Liver (tissue), 6 donors: ENCODE measurements at regions not wholly inside any gene's neighbourhood (a gene's known extent, or its start where the extent isn't known, plus 50 kb on each side); places are given as distances from the start of the nearest gene placed in this dataset.
"Not testable (repeated sequence)": the region's sequence is repeated elsewhere in the genome, so short reads cannot be mapped to it uniquely, and the experiment has no call there.

Source experiments
- DNase-seq: peaks from one replicate; pipeline ENCODE4 v3.0.0-alpha.2; 2017; ENCODE audit warnings: low spot score
- H3K27ac ChIP-seq, 2 donors: one replicate each; pipeline ENCODE4 v1.7.0; 2013; ENCODE audit warnings: inconsistent platforms in 2 of 2, low read length in 2 of 2, control low read depth in 1 of 2, low read depth in 1 of 2, mild to moderate bottlenecking in 1 of 2
- H3K27me3 ChIP-seq, 4 donors: one replicate each; pipeline versions ENCODE4 v1.6.1 to v1.7.0; 2013; ENCODE audit warnings: low read length in 3 of 4, inconsistent platforms in 1 of 4, mild to moderate bottlenecking in 1 of 4, moderate library complexity in 1 of 4; ENCODE audit not compliant: control insufficient read depth in 4 of 4, insufficient read depth in 4 of 4
- H3K36me3 ChIP-seq, 4 donors: one replicate each; pipeline versions ENCODE4 v1.6.1 to v1.7.0; 2013; ENCODE audit warnings: low read length in 3 of 4, mild to moderate bottlenecking in 3 of 4, low read depth in 1 of 4, moderate library complexity in 1 of 4; ENCODE audit not compliant: control insufficient read depth in 4 of 4, insufficient read depth in 3 of 4
- H3K4me1 ChIP-seq, 4 donors: one replicate each; pipeline versions ENCODE4 v1.6.1 to v1.7.0; 2013; ENCODE audit warnings: low read length in 3 of 4, mild to moderate bottlenecking in 3 of 4, moderate library complexity in 1 of 4; ENCODE audit not compliant: control insufficient read depth in 4 of 4, insufficient read depth in 4 of 4
- H3K4me3 ChIP-seq, 3 donors: one replicate each; pipeline versions ENCODE4 v1.6.1 to v1.7.0; 2013; ENCODE audit warnings: low read length in 3 of 3, control low read depth in 1 of 3, low read depth in 1 of 3, mild to moderate bottlenecking in 1 of 3
- H3K9ac ChIP-seq, 2 donors: one replicate each; pipeline ENCODE4 v1.7.0; 2013; ENCODE audit warnings: low read length in 2 of 2, mild to moderate bottlenecking in 2 of 2, moderate library complexity in 2 of 2, control low read depth in 1 of 2, low read depth in 1 of 2
- H3K9me3 ChIP-seq, 4 donors: one replicate each; pipeline versions ENCODE4 v1.6.1 to v1.7.0; 2013; ENCODE audit warnings: low read length in 3 of 4; ENCODE audit not compliant: control insufficient read depth in 4 of 4
- WGBS: extraction: QIAGEN DNeasy Blood & Tissue Kit; methylation state at CpG from one replicate; pipeline ENCODE4 v1.1.7; 2013; 5-methylcytosine and 5-hydroxymethylcytosine counted together
- donor health status: healthy.
- donor health status: healthy.
- donor health status: healthy.

DNA sequence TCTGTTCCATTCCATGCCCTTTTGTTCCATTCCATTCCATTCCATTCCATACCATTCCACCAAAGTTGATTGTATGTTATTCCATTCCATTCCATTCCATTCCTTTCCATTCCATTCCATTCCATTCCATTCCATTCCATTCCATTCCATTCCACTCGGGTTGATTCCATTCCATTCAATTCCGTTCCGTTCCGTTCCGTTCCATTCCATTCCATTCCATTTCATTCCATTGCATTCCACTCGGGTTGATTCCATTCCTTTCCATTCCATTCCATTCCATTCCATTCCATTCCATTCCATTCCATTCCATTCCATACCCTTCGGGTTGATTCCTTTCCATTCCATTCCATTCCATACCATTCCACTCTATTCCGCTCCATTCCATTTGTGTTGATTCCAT lies 143.8 kb downstream of the CWH43 start:
- H3K9me3 ChIP-seq, H3K9ac ChIP-seq, H3K4me1 ChIP-seq, H3K36me3 ChIP-seq, H3K4me3 ChIP-seq, DNase-seq, H3K27ac ChIP-seq, H3K27me3 ChIP-seq: not testable (repeated sequence)
- 30% methylated on average over 6 of the region's 8 CpGs for WGBS

DNA sequence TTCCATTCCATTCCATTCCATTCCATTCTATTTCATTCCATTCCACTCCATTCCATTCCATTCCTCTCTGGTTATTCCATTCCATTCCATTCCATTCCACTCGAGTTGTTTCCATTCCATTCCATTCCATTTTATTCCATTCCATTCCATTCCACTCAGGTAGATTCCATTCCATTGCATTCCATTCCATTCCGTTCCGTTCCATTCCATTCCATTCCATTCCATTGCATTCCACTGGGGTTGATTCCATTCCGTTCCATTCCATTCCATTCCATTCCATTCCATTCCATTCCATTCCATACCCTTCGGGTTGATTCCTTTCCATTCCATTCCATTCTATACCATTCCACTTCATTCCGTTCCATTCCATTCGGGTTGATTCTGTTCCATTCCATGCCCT lies 144.6 kb downstream of the CWH43 start:
- not testable (repeated sequence) for H3K27ac ChIP-seq, H3K4me3 ChIP-seq, H3K4me1 ChIP-seq, H3K9ac ChIP-seq, H3K27me3 ChIP-seq, H3K9me3 ChIP-seq, H3K36me3 ChIP-seq, DNase-seq
- 0% methylated on average over 2 of the region's 7 CpGs for WGBS

DNA sequence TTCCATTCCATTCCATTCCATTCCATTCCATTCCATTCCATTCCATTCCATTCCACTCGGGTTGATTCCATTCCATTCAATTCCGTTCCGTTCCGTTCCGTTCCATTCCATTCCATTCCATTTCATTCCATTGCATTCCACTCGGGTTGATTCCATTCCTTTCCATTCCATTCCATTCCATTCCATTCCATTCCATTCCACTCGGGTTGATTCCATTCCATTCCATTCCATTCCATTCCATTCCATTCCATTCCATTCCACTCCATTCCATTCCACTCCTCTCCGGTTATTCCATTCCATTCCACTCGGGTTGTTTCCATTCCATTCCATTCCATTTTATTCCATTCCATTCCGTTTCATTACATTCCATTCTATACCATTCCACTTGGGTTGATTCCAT lies 151.0 kb downstream of the CWH43 start:
- H3K36me3 ChIP-seq, H3K4me1 ChIP-seq, H3K9ac ChIP-seq, H3K27me3 ChIP-seq, H3K4me3 ChIP-seq, DNase-seq, H3K9me3 ChIP-seq, H3K27ac ChIP-seq: not testable (repeated sequence)
- 62% methylated on average over 4 of the region's 10 CpGs for WGBS

DNA sequence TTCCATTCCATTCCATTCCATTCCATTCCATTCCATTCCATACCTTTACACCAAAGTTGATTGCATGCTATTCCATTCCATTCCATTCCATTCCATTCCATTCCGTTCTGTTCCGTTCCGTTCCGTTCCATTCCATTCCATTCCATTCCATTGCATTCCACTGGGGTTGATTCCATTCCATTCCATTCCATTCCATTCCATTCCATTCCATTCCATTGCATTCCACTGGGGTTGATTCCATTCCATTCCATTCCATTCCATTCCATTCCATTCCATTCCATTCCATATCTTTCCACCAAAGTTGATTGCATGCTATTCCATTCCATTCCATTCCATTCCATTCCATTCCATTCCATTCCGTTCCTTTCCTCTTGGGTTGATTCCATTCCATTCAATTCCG lies 151.9 kb downstream of the CWH43 start:
- not testable (repeated sequence) for H3K36me3 ChIP-seq, H3K27ac ChIP-seq, H3K4me1 ChIP-seq, H3K9me3 ChIP-seq, H3K27me3 ChIP-seq, H3K4me3 ChIP-seq, H3K9ac ChIP-seq, DNase-seq
- WGBS, result 25% methylated on average over 6 of the region's 6 CpGs

DNA sequence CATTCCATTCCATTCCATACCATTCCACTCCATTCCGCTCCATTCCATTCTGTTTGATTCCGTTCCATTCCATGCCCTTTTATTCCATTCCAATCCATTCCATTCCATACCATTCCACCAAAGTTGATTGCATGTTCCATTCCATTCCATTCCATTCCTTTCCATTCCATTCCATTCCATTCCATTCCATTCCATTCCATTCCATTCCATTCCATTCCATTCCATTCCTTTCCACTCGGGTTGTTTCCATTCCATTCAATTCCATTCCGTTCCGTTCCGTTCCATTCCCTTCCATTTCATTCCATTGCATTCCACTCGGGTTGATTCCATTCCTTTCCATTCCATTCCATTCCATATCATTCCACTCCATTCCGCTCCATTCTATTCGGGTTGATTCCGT lies 152.7 kb downstream of the CWH43 start:
- H3K36me3 ChIP-seq, H3K27ac ChIP-seq, H3K27me3 ChIP-seq, H3K4me3 ChIP-seq, H3K4me1 ChIP-seq, DNase-seq, H3K9ac ChIP-seq: not testable (repeated sequence)
- WGBS, result 78% methylated on average over 4 of the region's 10 CpGs
- H3K9me3 ChIP-seq, result peaks cover 0 to 10% (median 3%) of the 10 kb centered on the region in 4 donors

DNA sequence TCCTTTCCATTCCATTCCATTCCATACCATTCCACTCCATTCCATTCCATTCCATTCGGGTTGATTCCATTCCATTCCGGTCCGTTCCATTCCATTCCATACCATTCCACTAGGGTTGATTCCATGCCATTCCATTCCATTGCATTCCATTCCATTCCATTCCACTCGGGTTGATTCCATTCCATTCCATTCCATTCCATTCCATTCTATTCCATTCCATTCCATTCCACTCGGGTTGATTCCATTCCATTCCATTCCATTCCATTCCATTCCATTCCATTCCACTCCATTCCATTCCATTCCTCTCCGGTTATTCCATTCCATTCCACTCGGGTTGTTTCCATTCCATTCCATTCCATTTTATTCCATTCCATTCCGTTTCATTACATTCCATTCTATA lies 153.4 kb downstream of the CWH43 start:
- H3K9me3 ChIP-seq, result peaks cover 2 to 13% (median 5%) of the 10 kb centered on the region in 4 donors

DNA sequence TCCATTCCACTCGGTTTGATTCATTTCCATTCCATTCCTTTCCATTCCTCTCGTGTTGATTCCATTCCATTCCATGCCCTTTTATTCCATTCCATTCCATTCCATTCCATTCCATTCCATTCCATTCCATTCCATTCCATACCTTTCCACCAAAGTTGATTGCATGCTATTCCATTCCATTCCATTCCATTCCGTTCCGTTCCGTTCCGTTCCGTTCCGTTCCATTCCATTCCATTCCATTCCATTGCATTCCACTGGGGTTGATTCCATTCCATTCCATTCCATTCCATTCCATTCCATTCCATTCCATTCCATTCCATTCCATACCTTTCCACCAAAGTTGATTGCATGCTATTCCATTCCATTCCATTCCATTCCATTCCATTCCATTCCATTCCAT lies 154.3 kb downstream of the CWH43 start:
- peaks cover 4 to 17% (median 8%) of the 10 kb centered on the region in 4 donors for H3K9me3 ChIP-seq
- not testable (repeated sequence) for H3K9ac ChIP-seq, H3K4me3 ChIP-seq, H3K36me3 ChIP-seq, H3K27me3 ChIP-seq, H3K4me1 ChIP-seq, DNase-seq, H3K27ac ChIP-seq
- 23% methylated on average over 7 of the region's 8 CpGs for WGBS

More for the DNA sequence above, 153.4 kb downstream of the CWH43 start:
- H3K27me3 ChIP-seq, H3K36me3 ChIP-seq, H3K9ac ChIP-seq, H3K4me3 ChIP-seq, H3K27ac ChIP-seq, DNase-seq, H3K4me1 ChIP-seq: not testable (repeated sequence)
- WGBS, result 74% methylated on average over 7 of the region's 8 CpGs

DNA sequence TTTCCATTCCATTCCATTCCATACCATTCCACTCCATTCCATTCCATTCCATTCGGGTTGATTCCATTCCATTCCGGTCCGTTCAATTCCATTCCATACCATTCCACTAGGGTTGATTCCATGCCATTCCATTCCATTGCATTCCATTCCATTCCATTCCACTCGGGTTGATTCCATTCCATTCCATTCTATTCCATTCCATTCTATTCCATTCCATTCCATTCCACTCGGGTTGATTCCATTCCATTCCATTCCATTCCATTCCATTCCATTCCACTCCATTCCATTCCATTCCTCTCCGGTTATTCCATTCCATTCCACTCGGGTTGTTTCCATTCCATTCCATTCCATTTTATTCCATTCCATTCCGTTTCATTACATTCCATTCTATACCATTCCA lies 155.9 kb downstream of the CWH43 start:
- H3K4me1 ChIP-seq, H3K9ac ChIP-seq, H3K36me3 ChIP-seq, DNase-seq, H3K27me3 ChIP-seq, H3K4me3 ChIP-seq, H3K27ac ChIP-seq: not testable (repeated sequence)
- H3K9me3 ChIP-seq, result peaks cover 8 to 32% (median 19%) of the 10 kb centered on the region in 4 donors
- 56% methylated on average over 6 of the region's 8 CpGs for WGBS

DNA sequence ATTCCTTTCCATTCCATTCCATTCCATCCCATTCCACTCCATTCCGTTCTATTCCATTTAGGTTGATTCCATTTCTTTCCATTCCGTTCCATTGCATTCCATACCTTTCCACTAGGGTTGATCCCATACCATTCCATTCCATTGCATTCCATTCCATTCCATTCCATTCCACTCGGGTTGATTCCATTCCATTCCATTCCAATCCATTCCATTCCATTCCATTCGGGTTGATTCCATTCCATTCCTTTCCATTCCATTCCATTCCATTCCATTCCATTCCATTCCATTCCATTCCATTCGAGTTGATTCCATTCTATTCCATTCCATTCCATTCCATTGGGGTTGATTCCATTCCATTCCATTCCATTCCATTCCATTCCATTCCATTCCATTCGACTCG lies 161.1 kb downstream of the CWH43 start:
- H3K27ac ChIP-seq, result not testable (repeated sequence)

More for the DNA sequence above, 161.1 kb downstream of the CWH43 start:
- WGBS, result 64% methylated on average over 7 of the region's 7 CpGs
- DNase-seq, H3K4me1 ChIP-seq, H3K4me3 ChIP-seq, H3K27me3 ChIP-seq, H3K9ac ChIP-seq, H3K36me3 ChIP-seq: not testable (repeated sequence)
- peaks cover 23 to 79% (median 58%) of the 10 kb centered on the region in 4 donors for H3K9me3 ChIP-seq
